HG02884 (cell line): ENCODE measurements at regions not wholly inside any gene's neighbourhood (a gene's known extent, or its start where the extent isn't known, plus 50 kb on each side); places are given as distances from the start of the nearest gene placed in this dataset.
"Not testable (repeated sequence)": the region's sequence is repeated elsewhere in the genome, so short reads cannot be mapped to it uniquely, and the experiment has no call there.

Experiments used
- ATAC-seq: cut with Tn5 transposase; IDR thresholded peaks from one replicate; pipeline ENCODE4 v1.9.1; 2021; ENCODE audit warnings: mild to moderate bottlenecking, moderate library complexity; ENCODE audit not compliant: unreplicated experiment

DNA sequence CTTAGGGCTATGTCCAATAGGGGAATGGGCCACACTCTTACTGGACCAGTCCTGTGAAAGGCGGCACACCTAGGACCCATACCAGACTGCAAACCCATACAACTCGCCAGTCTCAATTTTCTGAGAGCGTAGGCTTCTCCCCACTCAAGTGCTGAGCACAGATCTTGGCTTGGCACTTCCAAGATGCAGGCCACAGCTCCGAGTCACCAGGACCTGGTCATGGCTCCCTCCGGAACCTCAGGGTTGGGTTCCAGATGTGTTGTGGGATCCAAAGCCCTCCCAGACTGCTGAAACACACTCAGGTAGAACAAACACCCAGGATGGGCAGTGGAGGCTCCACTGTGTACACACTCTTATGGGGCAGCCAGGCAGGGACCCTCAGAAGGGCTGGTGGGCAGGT, 103.3 kb downstream of the TMEM144 start:
- no peak for ATAC-seq

DNA sequence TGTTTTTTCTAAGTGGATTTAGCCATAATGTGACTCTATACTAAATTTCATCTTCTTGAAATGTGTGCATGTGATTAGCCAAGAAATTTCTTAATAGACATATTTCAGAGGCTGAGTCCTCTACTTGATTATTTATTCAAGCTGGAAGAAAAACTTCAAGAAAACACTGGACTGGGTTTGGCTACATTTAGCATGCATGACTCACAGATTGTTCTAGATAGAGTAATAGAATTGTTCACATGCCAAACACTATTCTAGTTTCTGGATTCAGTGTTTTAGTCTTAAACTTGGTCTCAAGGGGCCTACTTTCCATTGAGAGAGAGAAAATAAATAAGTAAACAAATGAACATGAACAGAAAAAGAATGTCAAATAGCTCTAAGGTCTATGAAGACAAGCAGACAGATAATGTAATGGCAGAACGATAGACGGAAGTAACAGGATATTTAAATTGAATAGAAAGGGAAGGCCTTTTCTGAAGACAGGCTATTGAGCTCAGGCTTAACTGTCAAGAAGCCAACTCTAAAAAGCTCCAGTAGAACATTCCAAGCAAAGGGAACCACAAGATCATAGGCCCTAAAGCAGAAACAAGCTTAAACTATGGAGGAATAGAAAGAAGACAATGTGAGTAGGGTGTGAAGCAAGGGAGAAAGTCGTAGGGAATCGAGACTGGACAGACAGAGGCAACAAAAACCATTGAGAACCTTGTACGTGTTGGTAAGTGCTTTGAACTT, 104.6 kb downstream of the TMEM144 start:
- ATAC-seq: no peak

DNA sequence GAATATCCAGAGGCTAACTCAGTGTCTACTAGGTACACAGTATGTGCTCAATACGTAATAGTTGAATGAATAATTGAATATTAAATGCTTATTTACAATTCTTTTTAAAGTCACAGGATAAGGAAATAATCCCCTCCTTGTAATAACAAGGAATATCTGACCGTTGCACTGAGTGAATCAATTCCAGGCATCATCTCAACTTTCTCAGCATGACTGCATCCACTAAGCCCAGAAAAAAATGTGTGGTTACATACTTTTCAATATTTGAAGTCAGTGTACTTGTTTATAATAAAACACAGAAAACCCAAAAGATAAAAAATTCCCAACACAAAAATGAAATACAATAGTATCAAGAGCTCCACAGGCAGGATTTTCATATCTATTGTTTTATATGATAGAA, 105.4 kb downstream of the TMEM144 start:
- ATAC-seq: no peak

GRCh38 chr4:158316264-158316663, 106.0 kb downstream of the TMEM144 start:
- ATAC-seq: peak; percentile 90

DNA sequence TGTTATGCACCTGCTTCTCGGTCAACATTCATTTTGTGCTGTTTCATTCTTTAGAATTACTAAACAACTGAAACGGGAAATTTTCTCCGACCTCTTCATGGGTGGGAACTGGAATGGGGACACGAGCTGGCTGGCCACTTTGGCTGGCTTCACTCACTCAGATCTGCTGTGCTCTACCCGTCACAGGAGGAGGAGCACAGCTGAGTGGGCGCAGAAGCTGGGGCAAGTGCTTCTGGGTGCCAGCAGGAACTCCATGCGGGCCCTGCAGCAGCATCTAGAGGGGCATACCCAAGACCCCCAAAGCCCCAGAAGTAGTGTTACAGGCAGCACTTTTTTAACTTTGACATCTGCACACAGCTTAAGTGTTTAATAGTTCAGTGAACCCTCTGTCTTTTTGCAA, 109.6 kb downstream of the TMEM144 start:
- ATAC-seq: no peak

DNA sequence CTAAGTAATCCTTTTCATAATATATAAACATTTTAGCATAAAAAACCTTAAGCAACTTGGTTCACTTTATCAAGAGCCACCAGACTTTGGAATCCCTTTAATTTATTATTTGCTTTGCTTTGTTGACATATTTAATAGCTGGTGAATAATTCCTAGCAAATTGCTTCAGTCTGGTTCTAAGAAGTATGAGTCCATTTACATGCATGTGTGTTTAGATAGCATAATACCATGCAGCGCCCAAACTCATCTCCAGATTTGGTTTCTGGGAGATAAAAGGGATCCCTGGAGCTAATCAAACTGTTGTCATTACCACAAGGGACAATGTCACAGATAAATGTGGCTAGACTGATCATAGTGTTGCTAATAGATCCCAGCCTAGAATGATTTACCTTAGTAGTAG, 111.8 kb downstream of the TMEM144 start:
- no peak for ATAC-seq

DNA sequence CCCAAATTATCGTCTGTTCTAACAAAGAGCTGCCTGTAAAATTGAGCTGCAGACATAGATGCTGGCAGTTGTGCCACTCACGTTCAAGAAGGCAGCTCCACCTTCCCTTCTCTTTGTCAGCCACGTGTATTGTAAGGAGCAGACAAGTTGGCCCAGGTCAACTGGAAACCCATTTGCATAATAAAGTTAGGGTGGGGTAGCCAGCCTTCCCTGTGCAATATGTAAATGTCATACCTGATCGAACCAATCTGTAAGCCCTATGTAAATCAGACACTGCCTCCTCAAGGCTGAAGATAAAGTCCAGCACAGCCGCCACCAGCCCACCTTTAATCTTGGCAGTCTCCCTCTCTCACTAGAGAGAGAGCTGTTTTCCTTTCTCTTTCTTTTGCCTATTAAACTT, 117.2 kb downstream of the TMEM144 start:
- no peak for ATAC-seq

DNA sequence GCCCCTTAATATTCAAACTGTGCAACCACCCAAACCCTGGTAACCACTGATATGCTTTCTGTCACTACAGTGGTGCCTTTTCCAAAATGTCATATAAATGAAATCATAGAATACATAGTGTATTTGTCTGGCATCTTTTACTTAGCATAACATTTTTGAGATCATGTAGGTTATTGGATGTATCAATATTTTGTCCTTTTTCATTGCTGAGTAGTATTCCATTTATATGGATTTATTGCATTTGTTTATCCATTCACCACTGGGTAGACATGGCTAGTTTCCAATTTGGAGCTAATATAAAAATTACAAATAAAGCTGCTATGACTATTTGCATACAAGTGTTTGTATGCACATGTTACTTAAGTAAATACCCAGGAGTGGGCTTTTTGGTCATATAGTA, 121.6 kb downstream of the TMEM144 start:
- ATAC-seq: no peak

DNA sequence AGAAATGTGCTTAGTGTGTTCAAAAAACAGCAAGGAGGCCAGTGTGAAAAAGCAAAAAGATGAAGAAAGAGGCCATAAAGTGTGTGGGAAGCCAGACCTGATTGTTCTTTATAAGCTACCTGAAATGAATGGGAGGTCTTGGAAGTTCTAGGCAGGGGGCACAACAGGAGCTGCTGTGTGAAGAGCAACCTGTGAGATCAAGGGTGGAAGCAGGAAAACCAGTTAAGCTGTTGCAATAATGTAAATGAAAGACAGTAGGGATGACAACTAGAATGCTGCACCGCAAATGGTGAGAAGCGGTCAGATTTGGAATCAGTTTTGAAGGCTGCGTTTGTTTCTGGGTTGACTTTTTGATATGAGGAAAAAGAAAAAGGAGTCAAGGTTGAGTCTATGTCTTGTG, 123.5 kb downstream of the TMEM144 start:
- no peak for ATAC-seq

DNA sequence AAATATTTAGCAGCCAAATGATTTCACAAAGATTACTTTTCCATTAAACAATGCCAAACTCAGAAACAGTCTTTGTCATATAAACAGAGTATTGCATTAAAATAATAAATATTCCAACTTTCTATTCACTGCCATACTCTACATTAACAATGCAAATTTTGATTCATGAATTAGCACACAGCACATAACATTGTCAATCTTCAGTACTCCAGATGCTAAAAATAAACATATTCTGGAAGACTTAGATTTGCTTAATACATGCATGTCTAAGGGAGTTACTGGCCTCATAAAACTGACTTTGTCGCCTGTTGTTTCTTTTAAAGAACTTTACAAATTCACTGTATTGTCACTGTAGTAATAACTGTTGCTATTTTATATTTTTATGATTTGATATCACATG, 131.6 kb downstream of the TMEM144 start:
- no peak for ATAC-seq

DNA sequence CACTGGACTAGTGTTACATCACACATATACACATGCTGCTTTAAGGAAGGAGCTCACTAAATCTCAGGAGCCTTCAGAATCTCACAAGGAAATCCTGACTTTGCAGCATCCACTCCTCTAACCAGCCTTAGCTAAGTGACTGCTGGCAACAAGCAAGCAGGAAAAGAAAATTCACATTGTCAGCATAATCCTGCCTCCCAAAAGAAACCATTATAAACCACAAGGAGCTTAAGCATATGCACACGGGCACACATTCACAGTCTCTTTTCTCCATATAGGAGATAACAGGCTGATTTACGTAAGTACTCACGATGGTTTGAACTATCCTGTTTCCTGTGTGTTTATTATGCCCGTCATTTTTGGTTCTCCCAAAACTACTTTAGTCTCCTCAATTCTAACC, 136.3 kb downstream of the TMEM144 start:
- ATAC-seq: no peak

- ATAC-seq: no peak
These were observed 137.3 kb downstream of the TMEM144 start for GRCh38 chr4:158347556-158347955.

DNA sequence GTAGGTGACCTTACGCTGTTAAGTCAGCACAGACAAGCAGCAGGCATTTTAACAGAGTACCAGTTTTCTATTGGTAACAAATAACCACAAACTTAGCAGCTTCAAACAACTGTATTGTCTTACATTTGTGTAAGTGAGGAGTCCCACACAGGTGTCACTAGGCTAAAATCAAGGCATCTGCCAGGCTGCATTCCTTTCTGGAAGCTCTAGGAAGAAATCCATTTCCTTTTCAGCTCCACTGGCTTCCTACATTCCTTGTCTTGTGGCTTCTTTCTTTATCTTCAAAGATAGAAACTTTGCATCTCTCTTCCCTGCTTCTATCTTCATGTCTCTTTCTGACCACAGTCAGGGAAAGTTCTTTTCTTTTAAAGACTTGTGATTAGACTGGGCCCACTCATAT, 139.9 kb downstream of the TMEM144 start:
- ATAC-seq: no peak

GRCh38 chr4:158353541-158354304, 143.4 kb downstream of the TMEM144 start:
- ATAC-seq: no peak

DNA sequence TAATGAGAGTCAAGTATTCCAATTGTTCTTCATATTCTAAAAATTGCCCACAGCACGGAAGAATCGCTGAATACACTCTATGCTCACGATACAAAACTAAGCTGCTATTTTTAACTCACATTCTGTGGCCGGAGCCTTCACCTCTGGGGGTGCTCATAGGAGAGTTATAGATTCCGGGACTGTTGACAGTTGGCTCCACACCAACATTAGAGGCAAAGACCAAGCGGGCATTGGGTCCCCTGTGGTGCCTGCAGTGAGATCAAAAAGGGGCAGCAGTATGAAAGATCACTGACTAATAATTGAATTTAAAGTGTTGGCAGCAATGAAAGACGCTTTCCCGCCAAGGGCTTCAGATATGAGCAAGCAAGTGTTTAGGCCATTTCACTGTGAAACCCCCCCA, 146.0 kb downstream of the TMEM144 start:
- no peak for ATAC-seq

DNA sequence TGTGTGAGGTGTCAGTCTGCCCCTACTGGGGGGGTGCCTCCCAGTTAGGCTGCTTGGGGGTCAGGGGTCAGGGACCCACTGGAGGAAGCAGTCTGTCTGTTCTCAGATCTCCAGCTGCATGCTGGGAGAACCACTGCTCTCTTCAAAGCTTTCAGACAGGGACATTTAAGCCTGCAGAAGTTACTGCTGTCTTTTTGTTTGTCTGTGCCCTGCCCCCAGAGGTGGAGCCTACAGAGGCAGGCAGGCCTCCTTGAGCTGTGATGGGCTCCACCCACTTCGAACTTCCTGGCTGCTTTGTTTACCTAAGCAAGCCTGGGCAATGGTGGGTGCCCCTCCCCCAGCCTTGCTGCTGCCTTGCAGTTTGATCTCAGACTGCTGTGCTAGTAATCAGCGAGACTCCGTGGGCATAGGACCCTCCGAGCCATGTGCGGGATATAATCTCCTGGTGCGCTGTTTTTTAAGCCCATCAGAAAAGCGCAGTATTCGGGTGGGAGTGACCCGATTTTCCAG, 153.7 kb upstream of the RXFP1 start:
- not testable (repeated sequence) for ATAC-seq

- ATAC-seq: no peak
These were observed 150.5 kb upstream of the RXFP1 start for GRCh38 chr4:158371158-158371557.

DNA sequence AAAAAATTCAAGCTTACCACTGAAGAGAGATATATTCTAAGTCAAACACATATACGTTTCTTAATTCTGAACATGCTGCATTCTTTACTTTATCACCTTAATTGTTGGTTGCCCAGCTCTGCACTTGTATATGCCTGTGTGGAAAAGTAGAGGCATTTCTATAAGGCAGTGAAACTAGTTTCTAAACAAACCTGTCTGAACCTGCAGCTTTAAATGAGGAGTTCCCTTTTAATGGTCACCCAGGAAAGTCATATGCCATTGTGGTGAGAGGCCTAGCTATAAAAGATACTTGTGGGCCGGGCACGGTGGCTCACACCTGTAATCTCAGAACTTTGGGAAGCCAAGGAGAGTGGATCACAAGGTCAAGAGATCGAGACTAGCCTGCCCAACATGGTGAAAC, 147.4 kb upstream of the RXFP1 start:
- no peak for ATAC-seq

DNA sequence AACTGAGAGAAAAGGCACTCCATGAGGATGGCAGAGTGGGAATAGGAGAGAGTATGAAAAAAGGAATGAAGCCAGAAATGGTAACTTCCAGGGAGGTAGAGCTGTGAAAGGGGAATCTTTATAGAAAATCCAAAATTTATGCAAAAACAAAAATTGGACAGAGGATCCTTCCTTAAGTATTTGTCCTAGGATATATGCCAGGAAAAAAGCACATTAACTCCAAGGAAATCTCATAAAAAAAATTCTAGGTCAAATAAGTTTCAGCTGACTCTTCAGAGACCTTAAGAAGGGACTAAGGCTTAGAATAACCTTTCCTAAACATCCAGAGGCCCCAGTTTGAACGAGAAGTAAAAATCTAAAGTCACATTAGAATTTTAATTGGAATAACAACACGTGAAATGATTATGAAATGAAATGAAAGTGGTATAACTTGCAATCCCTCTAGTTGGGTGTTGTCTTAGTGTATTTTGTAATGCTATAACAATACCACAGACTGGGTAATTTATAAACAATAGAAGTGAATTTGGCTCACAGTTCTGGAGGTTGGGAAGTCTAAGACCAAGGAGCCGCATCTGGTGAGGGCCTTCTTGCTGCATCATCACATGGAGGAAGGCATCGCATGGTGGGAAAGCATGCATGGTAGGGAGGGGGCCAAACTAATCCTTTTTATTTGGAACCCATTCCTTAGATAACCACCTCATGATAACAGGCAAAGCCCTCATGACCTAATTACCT, 145.4 kb upstream of the RXFP1 start:
- ATAC-seq: no peak

- no peak for ATAC-seq
These were observed 137.3 kb upstream of the RXFP1 start for GRCh38 chr4:158384414-158384813.

DNA sequence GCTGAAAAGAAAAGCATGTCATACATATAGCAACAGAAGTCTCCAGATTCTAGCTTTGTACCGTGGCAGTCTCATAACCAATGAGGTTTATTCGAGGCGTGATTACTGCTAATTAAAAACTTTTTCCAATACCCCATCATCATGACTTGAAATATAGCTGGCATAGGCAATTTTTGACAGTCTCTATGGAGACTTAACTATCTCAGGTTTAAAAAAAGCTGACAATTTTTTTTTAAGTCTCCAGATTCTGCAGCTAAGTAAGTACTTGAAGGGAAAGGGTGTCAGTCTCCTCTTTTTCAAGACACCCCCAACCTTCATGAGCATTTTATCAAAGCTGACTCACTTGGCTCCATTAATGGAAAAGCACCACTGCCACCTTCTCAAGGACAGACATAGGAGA, 126.3 kb upstream of the RXFP1 start:
- ATAC-seq: no peak

DNA sequence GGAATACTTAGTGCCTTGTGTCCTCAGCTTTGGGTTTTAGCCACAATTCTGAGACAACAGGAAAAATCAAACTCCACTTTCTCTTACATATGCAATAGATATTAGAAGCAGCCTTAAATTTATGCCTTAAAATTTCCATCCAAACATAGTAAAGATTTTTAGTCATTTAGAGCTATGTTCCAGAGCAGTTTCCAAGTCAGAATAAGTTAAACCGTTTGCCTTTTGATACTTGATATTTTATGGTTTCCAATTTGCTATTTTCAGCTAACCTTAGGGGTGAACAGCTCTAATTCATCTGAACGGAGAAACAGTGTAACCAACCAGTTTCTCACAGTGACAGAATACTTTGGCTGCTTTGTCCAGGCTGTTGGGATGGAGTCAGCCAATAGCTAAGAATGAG, 125.8 kb upstream of the RXFP1 start:
- ATAC-seq: no peak
